Esophagus (tissue), 2 donors: ENCODE measurements at regions not wholly inside any gene's neighbourhood (a gene's known extent, or its start where the extent isn't known, plus 50 kb on each side); places are given as distances from the start of the nearest gene placed in this dataset.

Experiments
- H3K27ac ChIP-seq, 2 donors: one replicate each; pipeline ENCODE4 v1.5.1; 2013; ENCODE audit warnings: low read depth in 2 of 2, mild to moderate bottlenecking in 2 of 2, inconsistent platforms in 1 of 2, low read length in 1 of 2, moderate library complexity in 1 of 2
- H3K27me3 ChIP-seq, 2 donors: one replicate each; pipeline ENCODE4 v1.6.1; 2013; ENCODE audit warnings: low read length in 2 of 2, control low read depth in 1 of 2, mild to moderate bottlenecking in 1 of 2; ENCODE audit not compliant: insufficient read depth in 2 of 2, control insufficient read depth in 1 of 2
- H3K36me3 ChIP-seq, 2 donors: one replicate each; pipeline ENCODE4 v1.6.1; 2013; ENCODE audit warnings: low read length in 1 of 2; ENCODE audit not compliant: control insufficient read depth in 2 of 2, insufficient read depth in 2 of 2
- H3K4me1 ChIP-seq, 2 donors: one replicate each; pipeline ENCODE4 v1.6.1; 2013; ENCODE audit warnings: low read length in 1 of 2; ENCODE audit not compliant: control insufficient read depth in 2 of 2, insufficient read depth in 2 of 2
- H3K4me3 ChIP-seq, 2 donors: one replicate each; pipeline ENCODE4 v1.5.1; 2013; ENCODE audit warnings: low read length in 2 of 2, mild to moderate bottlenecking in 2 of 2, low read depth in 1 of 2, moderate library complexity in 1 of 2
- H3K9me3 ChIP-seq, 2 donors: one replicate each; pipeline ENCODE4 v1.6.1; 2013; ENCODE audit warnings: mild to moderate bottlenecking in 2 of 2, low read depth in 1 of 2, low read length in 1 of 2, moderate library complexity in 1 of 2; ENCODE audit not compliant: control insufficient read depth in 2 of 2, insufficient read depth in 1 of 2
- WGBS, 2 donors: extraction: QIAGEN DNeasy Blood & Tissue Kit; methylation state at CpG; one replicate each; pipeline ENCODE4 v1.1.7; 2013; 5-methylcytosine and 5-hydroxymethylcytosine counted together
- donor health status: healthy with polysubstance abuse.
- donor health status: Bipolar disorder and iron deficiency.

DNA sequence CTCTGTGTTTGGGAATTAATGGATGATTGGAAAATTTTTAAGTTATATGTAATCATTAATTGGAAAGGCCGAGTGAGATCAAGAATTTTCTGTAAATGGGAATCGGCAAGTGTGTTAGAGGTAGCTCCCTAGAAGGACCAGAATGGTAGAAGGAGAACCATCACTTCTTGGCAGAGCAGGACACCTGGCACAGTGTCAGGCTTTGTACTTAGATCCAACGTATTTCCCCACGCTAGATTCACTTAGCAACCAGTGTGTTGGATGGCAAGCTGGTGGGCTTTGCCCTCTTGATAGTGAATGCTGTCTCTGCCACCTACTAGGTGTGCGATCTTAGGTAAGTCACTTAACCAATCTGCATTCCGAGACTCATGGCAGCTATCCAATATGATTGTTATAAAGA lies 107.8 kb upstream of the ZNF438 start:
- H3K27me3 ChIP-seq = no peaks in the 10 kb centered on the region
- H3K27ac ChIP-seq = no peak overlapping the region
- 86 to 89% methylated on average over 6 of the region's 6 CpGs for WGBS, 2 donors
- H3K4me1 ChIP-seq = peaks cover 1 to 4% of the 10 kb centered on the region in 2 donors
- H3K9me3 ChIP-seq = no peaks in the 10 kb centered on the region
- no peak overlapping the region for H3K4me3 ChIP-seq
- no peaks in the 10 kb centered on the region for H3K36me3 ChIP-seq

DNA sequence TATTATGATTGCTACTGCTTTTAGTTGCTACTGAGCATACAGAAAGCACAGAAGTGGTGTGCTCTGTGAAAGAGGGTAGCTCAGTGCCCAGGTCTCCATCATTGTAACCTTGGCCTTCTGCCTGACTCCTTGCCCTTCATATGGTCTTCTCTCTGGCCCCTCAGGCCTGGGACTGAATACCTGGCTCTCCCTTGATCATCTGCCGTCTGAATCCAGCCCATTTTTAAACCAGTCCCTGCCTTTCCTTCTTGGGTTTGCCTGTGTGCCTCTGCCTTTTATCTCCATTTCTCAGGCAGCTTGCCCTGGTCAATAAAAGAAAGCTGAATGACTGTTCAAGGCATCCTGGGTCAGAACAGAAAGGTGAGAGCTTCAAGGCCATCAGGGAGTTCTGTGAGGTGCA lies 109.1 kb upstream of the ZNF438 start:
- Histone ChIP-seq H3K9me3 (no peaks in the 10 kb centered on the region), H3K36me3 (no peaks in the 10 kb centered on the region), H3K4me1 (peaks cover 0 to 3% of the 10 kb centered on the region in 2 donors), H3K27me3 (no peaks in the 10 kb centered on the region), H3K4me3 (no peak overlapping the region), H3K27ac (no peak overlapping the region)
- 95 to 100% methylated on average over 1 of the region's 1 CpG for WGBS, 2 donors

GRCh38 chr10:31142026-31142425 lies 110.4 kb upstream of the ZNF438 start:
- Histone ChIP-seq H3K4me3 (no peak overlapping the region), H3K4me1 (peaks cover 2 to 5% of the 10 kb centered on the region in 2 donors), H3K27ac (no peak overlapping the region), H3K27me3 (no peaks in the 10 kb centered on the region), H3K36me3 (no peaks in the 10 kb centered on the region), H3K9me3 (no peaks in the 10 kb centered on the region)
- 77 to 83% methylated on average over 5 of the region's 5 CpGs for WGBS, 2 donors

- Histone ChIP-seq H3K4me3 (no peak overlapping the region), H3K36me3 (no peaks in the 10 kb centered on the region), H3K27ac (no peak overlapping the region), H3K4me1 (peaks cover 2 to 5% of the 10 kb centered on the region in 2 donors), H3K27me3 (no peaks in the 10 kb centered on the region), H3K9me3 (no peaks in the 10 kb centered on the region)
- WGBS, 2 donors = 87 to 92% methylated on average over 5 of the region's 5 CpGs
These were observed 111.8 kb upstream of the ZNF438 start for GRCh38 chr10:31143331-31143935.

DNA sequence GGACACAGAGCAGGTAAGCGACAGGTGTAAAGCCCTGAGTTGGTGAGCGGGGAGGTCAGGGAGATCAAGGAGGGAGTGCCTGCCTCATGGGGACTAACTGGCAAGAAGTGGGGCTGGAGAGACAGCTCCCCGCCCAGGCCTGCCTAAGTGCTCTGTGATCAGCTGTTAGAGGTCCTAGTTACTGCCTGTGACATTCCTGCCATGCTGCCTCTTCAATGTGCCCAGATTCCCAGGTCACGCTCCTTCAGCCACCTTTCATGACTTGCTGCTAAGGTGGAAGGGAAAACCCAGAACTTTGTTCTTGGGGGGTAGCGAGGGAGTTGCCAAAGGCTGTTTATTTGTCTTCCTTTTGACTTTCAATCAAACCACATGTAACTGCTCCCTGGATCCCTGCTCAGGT lies 114.3 kb upstream of the ZNF438 start:
- H3K27ac ChIP-seq = no peak overlapping the region

DNA sequence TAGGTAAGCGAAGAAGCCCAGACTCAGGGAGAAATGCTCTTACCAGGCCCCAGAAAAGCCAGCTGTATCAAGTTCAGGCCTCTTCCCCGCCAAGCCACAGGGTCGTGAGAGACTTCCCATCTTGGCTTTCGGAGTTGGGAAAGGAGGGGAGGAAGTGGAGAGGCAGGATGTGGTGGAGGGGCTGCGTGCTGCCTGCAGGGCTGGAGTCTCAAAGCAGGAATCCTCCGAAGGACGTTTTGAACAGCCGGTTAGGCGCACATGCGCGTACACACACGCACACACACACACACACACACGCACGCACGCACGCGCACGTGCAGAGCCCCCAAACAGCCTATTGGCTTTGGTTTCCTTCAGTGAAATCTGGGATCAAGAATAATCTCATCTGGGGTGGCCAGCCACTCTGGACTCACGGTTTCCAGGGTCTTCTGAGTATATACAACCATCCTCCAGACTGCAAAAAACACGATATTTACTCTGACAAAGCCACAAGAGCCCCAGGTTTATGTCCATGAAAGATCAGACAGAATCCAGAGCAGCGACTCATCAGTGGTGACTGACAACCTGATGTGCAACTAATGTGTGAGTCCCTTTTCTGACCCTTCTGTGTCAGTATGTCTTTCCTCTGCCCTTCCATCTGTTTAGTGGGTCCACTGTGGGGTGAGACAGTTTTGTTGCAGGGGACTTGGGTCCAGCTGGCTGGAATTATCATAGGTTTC lies 115.0 kb upstream of the ZNF438 start:
- no peaks in the 10 kb centered on the region for H3K9me3 ChIP-seq
- WGBS, 2 donors = 44 to 58% methylated on average over 21 of the region's 21 CpGs
- no peaks in the 10 kb centered on the region for H3K36me3 ChIP-seq
- H3K27me3 ChIP-seq = no peaks in the 10 kb centered on the region
- H3K4me1 ChIP-seq = peaks cover 2 to 5% of the 10 kb centered on the region in 2 donors
- no peak overlapping the region for H3K4me3 ChIP-seq
- H3K27ac ChIP-seq = no peak overlapping the region

More for the DNA sequence above, 114.3 kb upstream of the ZNF438 start:
- H3K27me3 ChIP-seq = no peaks in the 10 kb centered on the region
- no peaks in the 10 kb centered on the region for H3K9me3 ChIP-seq
- WGBS, 2 donors = 90 to 93% methylated on average over 5 of the region's 5 CpGs
- H3K4me3 ChIP-seq = no peak overlapping the region
- peaks cover 2 to 5% of the 10 kb centered on the region in 2 donors for H3K4me1 ChIP-seq
- H3K36me3 ChIP-seq = no peaks in the 10 kb centered on the region

GRCh38 chr10:31147210-31147608 lies 115.5 kb upstream of the ZNF438 start:
- Histone ChIP-seq H3K4me3 (no peak overlapping the region), H3K27me3 (no peaks in the 10 kb centered on the region), H3K27ac (no peak overlapping the region), H3K9me3 (no peaks in the 10 kb centered on the region), H3K4me1 (peaks cover 2 to 5% of the 10 kb centered on the region in 2 donors), H3K36me3 (no peaks in the 10 kb centered on the region)
- WGBS, 2 donors = 28 to 35% methylated on average over 2 of the region's 2 CpGs

DNA sequence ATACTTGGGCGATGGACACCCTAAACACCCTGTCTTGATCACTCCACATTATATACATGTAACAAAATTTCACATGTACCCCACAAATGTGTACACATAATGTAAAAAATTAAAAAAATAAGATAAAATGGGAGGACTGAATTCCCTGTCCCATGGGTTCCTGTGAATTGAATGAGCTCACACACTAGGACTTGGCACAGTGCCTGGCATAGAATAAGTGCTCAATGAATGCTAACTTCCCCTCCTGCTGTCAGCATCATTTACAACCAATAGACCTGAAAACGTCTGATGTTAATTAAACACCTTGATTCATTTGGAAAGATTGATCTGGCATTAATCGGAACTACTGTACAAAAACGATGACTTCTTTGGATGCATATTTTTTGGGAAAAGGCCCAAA lies 117.3 kb upstream of the ZNF438 start:
- H3K4me3 ChIP-seq = no peak overlapping the region
- 76 to 78% methylated on average over 4 of the region's 4 CpGs for WGBS, 2 donors
- H3K4me1 ChIP-seq = peaks cover 2 to 5% of the 10 kb centered on the region in 2 donors
- H3K9me3 ChIP-seq = no peaks in the 10 kb centered on the region
- no peaks in the 10 kb centered on the region for H3K27me3 ChIP-seq
- no peak overlapping the region for H3K27ac ChIP-seq
- H3K36me3 ChIP-seq = no peaks in the 10 kb centered on the region

DNA sequence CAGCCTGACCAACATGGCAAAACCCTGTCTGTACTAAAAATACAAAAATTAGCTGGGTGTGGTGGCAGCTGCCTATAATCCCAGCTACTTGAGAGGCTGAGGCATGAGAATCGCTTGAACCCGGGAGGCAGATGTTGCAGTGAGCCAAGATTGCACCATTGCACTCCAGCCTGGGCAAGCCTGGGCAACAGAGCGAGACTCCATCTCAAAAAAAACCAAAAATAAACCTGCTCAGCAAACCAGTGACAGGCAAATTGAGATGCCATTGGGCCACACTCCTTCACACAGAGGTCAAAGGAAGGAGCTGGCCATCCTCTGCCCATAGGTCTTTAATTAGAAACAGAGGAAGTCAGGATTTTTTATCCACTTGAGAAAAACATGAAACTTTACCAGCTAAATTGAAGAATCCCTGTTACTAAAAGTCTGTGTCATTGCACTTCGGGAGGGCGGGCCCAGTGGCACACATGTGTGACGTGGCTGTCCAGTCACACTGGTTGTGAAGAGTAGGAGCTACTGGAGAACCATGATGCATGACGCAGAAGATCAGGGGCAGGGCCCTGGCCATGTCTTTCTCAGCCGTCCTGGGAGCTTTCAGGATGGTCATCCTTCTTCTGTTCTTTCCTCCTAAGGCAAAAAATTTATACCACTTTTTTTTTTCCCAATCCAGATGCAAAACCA lies 118.3 kb upstream of the ZNF438 start:
- Histone ChIP-seq H3K27ac (no peak overlapping the region), H3K27me3 (no peaks in the 10 kb centered on the region), H3K36me3 (no peaks in the 10 kb centered on the region), H3K4me3 (no peak overlapping the region), H3K4me1 (peaks cover 2% of the 10 kb centered on the region in 2 donors), H3K9me3 (no peaks in the 10 kb centered on the region)
- 79 to 89% methylated on average over 8 of the region's 8 CpGs for WGBS, 2 donors
